Activated CD8-positive, alpha-beta memory T cell treated with anti-CD3 and anti-CD28 coated beads for 48 hours (primary cell): ENCODE measurements at regions not wholly inside any gene's neighbourhood (a gene's known extent, or its start where the extent isn't known, plus 50 kb on each side); places are given as distances from the start of the nearest gene placed in this dataset.

Source experiments
- DNase-seq, 3 experiments: peaks; one replicate each; pipeline ENCODE4 v3.0.0-alpha.2; 2020; ENCODE audit warnings: low read depth in 2 of 3, low spot score in 2 of 3

- no peak for DNase-seq
Observed at GRCh38 chr5:133882389-133882695, 86.1 kb downstream of the C5orf15 start.

- no peak for DNase-seq
Observed at GRCh38 chr5:133881576-133882388, 86.6 kb downstream of the C5orf15 start.

GRCh38 chr5:133878236-133878555, 90.2 kb downstream of the C5orf15 start:
- DNase-seq = no peak

- no peak for DNase-seq
Observed at GRCh38 chr5:133877351-133878235, 90.8 kb downstream of the C5orf15 start.

GRCh38 chr5:133876266-133876665, 92.2 kb downstream of the C5orf15 start:
- DNase-seq = no peak

- no peak for DNase-seq
Observed at GRCh38 chr5:133875179-133875578, 93.2 kb downstream of the C5orf15 start.

- no peak for DNase-seq
Observed at GRCh38 chr5:133873449-133873848, 95.0 kb downstream of the C5orf15 start.

GRCh38 chr5:133870661-133871060, 97.8 kb downstream of the C5orf15 start:
- DNase-seq = no peak

- DNase-seq = no peak
Observed at GRCh38 chr5:133869519-133870335, 98.7 kb downstream of the C5orf15 start.

GRCh38 chr5:133868946-133869518, 99.4 kb downstream of the C5orf15 start:
- DNase-seq = peak; percentile 40 to 43 (median 43)

- no peak for DNase-seq
Observed at GRCh38 chr5:133867851-133868545, 100.4 kb downstream of the C5orf15 start.

- DNase-seq = no peak
Observed at GRCh38 chr5:133867341-133867740, 101.1 kb downstream of the C5orf15 start.

- no peak for DNase-seq
Observed at GRCh38 chr5:133866903-133867245, 101.6 kb downstream of the C5orf15 start.

- no peak for DNase-seq
Observed at GRCh38 chr5:133866160-133866902, 102.1 kb downstream of the C5orf15 start.

- no peak for DNase-seq
Observed at GRCh38 chr5:133865113-133865512, 103.3 kb downstream of the C5orf15 start.

GRCh38 chr5:133864711-133865110, 103.7 kb downstream of the C5orf15 start:
- no peak for DNase-seq

- no peak for DNase-seq
Observed at GRCh38 chr5:133863857-133864585, 104.4 kb downstream of the C5orf15 start.

- no peak for DNase-seq
Observed at GRCh38 chr5:133861161-133861737, 107.2 kb downstream of the C5orf15 start.

GRCh38 chr5:133859073-133859472, 109.4 kb downstream of the C5orf15 start:
- DNase-seq = no peak
